Esophagus muscularis mucosa (tissue), 4 donors: ENCODE measurements at regions not wholly inside any gene's neighbourhood (a gene's known extent, or its start where the extent isn't known, plus 50 kb on each side); places are given as distances from the start of the nearest gene placed in this dataset.

Experiments used
- DNase-seq: peaks from one replicate; pipeline ENCODE4 v3.0.0-alpha.2; 2017; ENCODE audit errors: extremely low spot score
- H3K27ac ChIP-seq, 4 donors: fragments of 200-600 bp; sonication (generic); replicated peaks in 1 of 4; 1 replicate in 3 of 4; 2 replicates in 1 of 4; pipeline ENCODE4 v1.5.1; 2016 to 2019; ENCODE audit warnings: mild to moderate bottlenecking in 1 of 4
- H3K27me3 ChIP-seq, 4 donors: fragments of 200-600 bp; sonication (generic); one replicate each; pipeline versions ENCODE4 v1.5.1 to v1.6.0; 2016 to 2019
- H3K36me3 ChIP-seq, 4 donors: fragments of 200-600 bp; sonication (generic); one replicate each; pipeline ENCODE4 v1.5.1; 2016 to 2019
- H3K4me1 ChIP-seq, 4 donors: fragments of 200-600 bp; sonication (generic); one replicate each; pipeline ENCODE4 v1.5.1; 2016 to 2019
- H3K4me3 ChIP-seq, 4 donors: fragments of 200-600 bp; sonication (generic); 1 replicate in 2 of 4; 2 replicates in 2 of 4; pipeline ENCODE4 v1.5.1; 2016 to 2019; ENCODE audit warnings: mild to moderate bottlenecking in 4 of 4, moderate library complexity in 1 of 4
- H3K9me3 ChIP-seq, 4 donors: fragments of 200-600 bp; sonication (generic); 1 replicate in 3 of 4; 2 replicates in 1 of 4; pipeline ENCODE4 v1.5.1; 2016 to 2019
- EP300 ChIP-seq: sonication (generic); formaldehyde crosslinking; IDR thresholded peaks from one replicate; pipeline ENCODE4 v1.6.1; 2017; ENCODE audit warnings: antibody characterized with exemption
- POLR2A ChIP-seq: fragments of 450-650 bp; IDR thresholded peaks from one replicate; pipeline ENCODE4 v1.6.1; 2017; ENCODE audit warnings: antibody characterized with exemption, moderate library complexity, mild to moderate bottlenecking, low read depth
- POLR2AphosphoS5 ChIP-seq, 2 donors: sonication (generic); formaldehyde crosslinking; IDR thresholded peaks; one replicate each; pipeline ENCODE4 v1.6.1; 2017; ENCODE audit warnings: antibody characterized with exemption in 2 of 2
- WGBS: methylation state at CpG from one replicate; pipeline ENCODE4 v1.1.5; 2018; 5-methylcytosine and 5-hydroxymethylcytosine counted together
- intact Hi-C: fragments of 100-400 bp; cut with DNase I; formaldehyde crosslinking; loops from one replicate; pipeline ENCODE4 v1.15.1; 2023
- TF ChIP-seq, protein P1 (sequence below), 3 experiments: fragments of 200-600 bp in 2 of 3; fragments of 450-650 bp in 1 of 3; sonication (generic) in 2 of 3; IDR thresholded peaks; one replicate each; pipeline ENCODE4 v1.5.1; 2017 to 2019; ENCODE audit warnings: antibody characterized with exemption in 3 of 3, mild to moderate bottlenecking in 2 of 3, moderate library complexity in 1 of 3

DNA sequence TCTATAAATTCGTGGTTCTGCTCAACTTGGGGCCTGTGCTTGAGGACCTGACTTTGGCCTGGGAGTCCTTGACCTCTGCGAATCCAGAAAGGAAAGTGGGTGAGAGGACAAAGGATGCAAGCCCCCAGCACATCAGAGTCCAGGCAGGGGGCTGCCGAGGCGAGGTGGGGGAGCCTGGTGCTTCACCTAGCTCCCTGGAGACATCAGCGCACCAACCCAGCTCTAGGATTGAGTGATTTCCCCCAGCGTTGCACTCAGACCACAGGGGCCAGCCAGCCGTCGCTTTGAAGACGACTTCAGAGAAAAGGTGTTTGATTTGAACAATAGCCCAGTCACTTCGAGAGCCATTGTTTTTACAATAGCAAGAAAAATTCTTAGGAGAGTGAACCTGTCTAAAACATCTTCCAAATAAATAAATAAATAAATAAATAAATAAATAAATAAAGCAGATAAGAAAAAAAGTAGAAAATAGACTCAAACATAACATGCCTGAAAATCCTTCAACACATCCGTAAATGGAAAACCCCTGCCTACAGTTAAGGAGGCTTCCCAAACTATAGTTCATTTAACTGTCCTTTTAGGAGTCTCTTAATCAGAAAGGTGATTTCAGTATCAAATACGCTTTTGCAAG, 180.9 kb downstream of the RBFOX3 start:
- no peaks in the 10 kb centered on the region for H3K9me3 ChIP-seq
- H3K27me3 ChIP-seq, result peaks cover 0 to 35% (median 0%) of the 10 kb centered on the region in 4 donors
- intact Hi-C loops, result no loop called here
- H3K27ac ChIP-seq, result no peak overlapping the region
- 58% methylated on average over 12 of the region's 12 CpGs for WGBS
- TF ChIP-seq, protein P1, sequence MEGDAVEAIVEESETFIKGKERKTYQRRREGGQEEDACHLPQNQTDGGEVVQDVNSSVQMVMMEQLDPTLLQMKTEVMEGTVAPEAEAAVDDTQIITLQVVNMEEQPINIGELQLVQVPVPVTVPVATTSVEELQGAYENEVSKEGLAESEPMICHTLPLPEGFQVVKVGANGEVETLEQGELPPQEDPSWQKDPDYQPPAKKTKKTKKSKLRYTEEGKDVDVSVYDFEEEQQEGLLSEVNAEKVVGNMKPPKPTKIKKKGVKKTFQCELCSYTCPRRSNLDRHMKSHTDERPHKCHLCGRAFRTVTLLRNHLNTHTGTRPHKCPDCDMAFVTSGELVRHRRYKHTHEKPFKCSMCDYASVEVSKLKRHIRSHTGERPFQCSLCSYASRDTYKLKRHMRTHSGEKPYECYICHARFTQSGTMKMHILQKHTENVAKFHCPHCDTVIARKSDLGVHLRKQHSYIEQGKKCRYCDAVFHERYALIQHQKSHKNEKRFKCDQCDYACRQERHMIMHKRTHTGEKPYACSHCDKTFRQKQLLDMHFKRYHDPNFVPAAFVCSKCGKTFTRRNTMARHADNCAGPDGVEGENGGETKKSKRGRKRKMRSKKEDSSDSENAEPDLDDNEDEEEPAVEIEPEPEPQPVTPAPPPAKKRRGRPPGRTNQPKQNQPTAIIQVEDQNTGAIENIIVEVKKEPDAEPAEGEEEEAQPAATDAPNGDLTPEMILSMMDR (IDR thresholded peaks at IDR 0.05), result no peak
- no peak for TF ChIP-seq POLR2AphosphoS5 (IDR thresholded peaks at IDR 0.05)
- no peak for TF ChIP-seq POLR2A
- no peak for TF ChIP-seq EP300
- H3K36me3 ChIP-seq, result peaks cover 0 to 3% (median 0%) of the 10 kb centered on the region in 4 donors
- H3K4me1 ChIP-seq, result no peaks in the 10 kb centered on the region
- no peak overlapping the region for H3K4me3 ChIP-seq
- DNase-seq, result no peak

DNA sequence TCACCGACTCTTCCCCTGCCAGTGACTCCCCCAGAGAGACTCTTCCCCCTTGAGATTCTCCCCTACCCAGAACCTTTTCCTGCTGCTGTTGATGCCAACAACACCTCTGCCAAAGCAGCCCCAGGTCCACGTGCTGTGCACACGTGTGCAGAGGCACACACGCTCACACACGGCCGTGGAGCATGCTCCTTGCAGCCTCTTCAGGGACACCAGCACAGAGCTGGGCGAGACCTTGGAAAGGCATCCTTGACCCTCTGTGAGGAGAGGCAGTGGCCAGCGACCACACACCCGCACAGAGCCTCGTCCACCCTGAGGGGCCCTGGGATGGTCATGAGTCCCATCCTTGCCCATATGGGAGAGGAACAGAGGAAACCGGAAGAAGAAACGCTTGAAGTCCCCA, 181.9 kb downstream of the RBFOX3 start:
- Histone ChIP-seq H3K27ac (no peak overlapping the region), H3K9me3 (no peaks in the 10 kb centered on the region), H3K4me1 (no peaks in the 10 kb centered on the region), H3K27me3 (peaks cover 0 to 32% (median 0%) of the 10 kb centered on the region in 4 donors), H3K36me3 (peaks cover 0 to 2% (median 0%) of the 10 kb centered on the region in 4 donors), H3K4me3 (no peak overlapping the region)
- 76% methylated on average over 10 of the region's 12 CpGs for WGBS
- intact Hi-C loops, result no loop called here
- no peak for TF ChIP-seq POLR2A
- TF ChIP-seq, protein P1 (IDR thresholded peaks at IDR 0.05), result no peak
- no peak for TF ChIP-seq EP300
- TF ChIP-seq POLR2AphosphoS5 (IDR thresholded peaks at IDR 0.05), result no peak
- no peak for DNase-seq

DNA sequence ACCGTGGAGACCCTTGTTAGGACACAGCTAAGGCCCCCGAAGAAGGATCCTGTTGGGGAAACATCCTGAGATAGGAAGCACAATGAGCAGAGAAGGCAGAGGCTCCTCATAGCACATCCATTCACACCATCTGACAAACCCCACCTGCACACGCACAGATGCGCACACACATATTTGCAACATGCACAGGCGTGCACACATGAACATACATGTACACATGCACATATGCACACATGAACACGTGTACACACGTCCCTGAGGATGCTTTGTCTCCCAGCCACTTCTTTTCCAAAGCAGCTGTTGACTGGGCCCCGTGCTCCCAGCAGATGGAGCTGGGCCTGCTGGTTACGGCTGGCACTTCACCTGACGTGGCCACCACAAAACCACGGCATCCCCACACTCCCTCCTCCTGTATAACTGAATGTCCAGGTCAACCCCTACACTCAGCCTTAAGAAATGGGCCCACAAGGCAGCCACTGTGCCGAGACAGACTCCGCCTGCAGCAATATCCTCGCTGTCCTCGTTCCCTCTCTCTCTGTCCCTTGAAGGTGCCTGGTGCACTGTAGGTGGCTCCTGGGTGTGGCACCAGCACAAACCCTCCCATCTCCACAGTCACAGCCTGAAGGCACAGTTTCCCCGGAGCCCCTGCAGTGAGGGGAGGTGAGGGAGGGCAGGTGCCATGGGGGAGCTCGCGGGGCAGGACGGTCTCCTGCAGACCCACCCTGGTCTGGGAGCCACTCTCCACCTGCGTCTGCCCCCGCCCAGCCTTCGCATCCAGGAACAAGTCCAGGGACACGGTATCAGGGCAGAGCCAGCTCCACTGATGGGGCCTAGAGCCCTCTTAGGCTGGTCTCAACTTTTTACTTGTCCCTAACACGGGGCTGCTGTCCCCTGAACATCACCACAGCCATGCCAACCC, 183.0 kb downstream of the RBFOX3 start:
- Histone ChIP-seq H3K27ac (no peak overlapping the region), H3K4me1 (no peaks in the 10 kb centered on the region), H3K4me3 (no peak overlapping the region), H3K36me3 (no peaks in the 10 kb centered on the region), H3K27me3 (peaks cover 0 to 30% (median 0%) of the 10 kb centered on the region in 4 donors), H3K9me3 (no peaks in the 10 kb centered on the region)
- intact Hi-C loops, result no loop called here
- TF ChIP-seq POLR2AphosphoS5 (IDR thresholded peaks at IDR 0.05) (no peak), EP300 (no peak), POLR2A (no peak)
- TF ChIP-seq, protein P1 (IDR thresholded peaks at IDR 0.05), result no peak
- 79% methylated on average over 19 of the region's 24 CpGs for WGBS
- no peak for DNase-seq

DNA sequence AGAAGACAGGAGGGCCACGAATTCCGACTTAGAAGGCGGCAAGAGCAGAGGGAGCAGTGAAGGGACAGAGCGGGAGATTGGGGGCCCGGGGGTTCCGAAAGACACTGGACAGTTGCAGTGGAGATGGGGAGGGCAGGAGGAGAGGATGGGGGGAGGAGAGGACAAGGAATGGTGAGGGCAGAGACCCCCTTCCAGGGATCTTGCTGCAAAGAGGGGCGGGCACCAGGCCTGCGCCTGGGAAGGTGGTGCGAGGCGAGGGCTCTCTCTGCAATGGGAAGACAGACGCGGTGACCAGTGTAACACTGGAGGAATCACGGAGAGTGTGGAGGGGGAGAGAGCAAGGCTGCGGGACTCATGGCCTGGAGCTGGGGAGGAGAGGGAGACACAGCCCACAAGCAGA, 185.2 kb downstream of the RBFOX3 start:
- 88% methylated on average over 14 of the region's 14 CpGs for WGBS
- Histone ChIP-seq H3K36me3 (no peaks in the 10 kb centered on the region), H3K9me3 (no peaks in the 10 kb centered on the region), H3K27me3 (peaks cover 0 to 48% (median 0%) of the 10 kb centered on the region in 4 donors), H3K4me3 (no peak overlapping the region), H3K4me1 (no peaks in the 10 kb centered on the region), H3K27ac (no peak overlapping the region)
- no peak for TF ChIP-seq POLR2A
- no peak for TF ChIP-seq POLR2AphosphoS5 (IDR thresholded peaks at IDR 0.05)
- TF ChIP-seq EP300, result no peak
- TF ChIP-seq, protein P1 (IDR thresholded peaks at IDR 0.05), result no peak
- DNase-seq, result no peak
- intact Hi-C loops, result no loop called here
